OCI-LY7 (cell line): ENCODE measurements at regions not wholly inside any gene's neighbourhood (a gene's known extent, or its start where the extent isn't known, plus 50 kb on each side); places are given as distances from the start of the nearest gene placed in this dataset.

Experiments
- BruUV-seq: library from RNA; stranded (reverse); fragments of 400-500 nt; replicated peaks from 2 replicates; lab custom pipeline; 2021; lab: Mats Ljungman, UMichigan
- CTCF ChIA-PET: fragments of 300-600 bp; sonication (Branson Sonifier 250); formaldehyde crosslinking; loops from one replicate; lab custom pipeline; 2022; ENCODE audit warnings: antibody characterized with exemption; ENCODE audit not compliant: unreplicated experiment; lab: Charles Lee
- POLR2A ChIA-PET: fragments of 300-600 bp; sonication (Branson Sonifier 250); formaldehyde crosslinking; loops from one replicate; lab custom pipeline; 2022; ENCODE audit warnings: antibody characterized with exemption; lab: Charles Lee
- DNase-seq: peaks from one replicate; pipeline ENCODE4 v3.0.0-alpha.2; 2015; ENCODE audit warnings: low spot score
- H2AFZ ChIP-seq: fragments of 200-600 bp; sonication (generic), shearing (Covaris generic); 2 replicates; pipeline ENCODE4 v1.6.1; 2014; ENCODE audit warnings: mild to moderate bottlenecking, antibody characterized with exemption, low read length, moderate library complexity
- H3K27ac ChIP-seq: fragments of 200-600 bp; sonication (generic); 2 replicates; pipeline ENCODE4 v1.5.1; 2014; ENCODE audit warnings: mixed run types, low read depth, mild to moderate bottlenecking, moderate library complexity, low read length, inconsistent platforms; ENCODE audit not compliant: poor library complexity, severe bottlenecking
- H3K36me3 ChIP-seq: fragments of 200-600 bp; sonication (generic); 2 replicates; pipeline ENCODE4 v1.6.1; 2014; ENCODE audit warnings: mild to moderate bottlenecking, antibody characterized with exemption, low read length, moderate library complexity, mixed read lengths; ENCODE audit not compliant: insufficient read depth
- H3K4me1 ChIP-seq: fragments of 200-600 bp; sonication (generic); 2 replicates; pipeline ENCODE4 v1.5.1; 2014; ENCODE audit warnings: mild to moderate bottlenecking, low read length; ENCODE audit not compliant: insufficient read depth, poor library complexity, severe bottlenecking
- H3K4me2 ChIP-seq: fragments of 200-600 bp; sonication (generic); 2 replicates; pipeline ENCODE4 v1.6.1; 2014; ENCODE audit warnings: mild to moderate bottlenecking, low read length
- H3K4me3 ChIP-seq: fragments of 200-600 bp; sonication (generic); 2 replicates; pipeline ENCODE4 v1.5.1; 2014; ENCODE audit warnings: mild to moderate bottlenecking, low read depth, low read length; ENCODE audit not compliant: poor library complexity, severe bottlenecking
- H3K79me2 ChIP-seq: fragments of 200-600 bp; sonication (generic); 2 replicates; pipeline ENCODE4 v1.6.1; 2016; ENCODE audit warnings: low read depth, mild to moderate bottlenecking, low read length, moderate library complexity, mixed read lengths; ENCODE audit not compliant: insufficient read depth
- H3K9me2 ChIP-seq: fragments of 200-600 bp; sonication (generic); 2 replicates; pipeline ENCODE4 v1.6.1; 2016; ENCODE audit warnings: mild to moderate bottlenecking, low read length, mixed read lengths; ENCODE audit not compliant: insufficient read depth
- H3K9me3 ChIP-seq: fragments of 200-600 bp; sonication (generic); 2 replicates; pipeline ENCODE4 v1.6.1; 2014; ENCODE audit warnings: mild to moderate bottlenecking, mixed run types, low read length, mixed read lengths
- H4K20me1 ChIP-seq: fragments of 200-600 bp; sonication (generic); 2 replicates; pipeline ENCODE4 v1.6.1; 2014; ENCODE audit warnings: mild to moderate bottlenecking, antibody characterized with exemption, low read length, moderate library complexity, mixed read lengths; ENCODE audit not compliant: insufficient read depth
- CTCF ChIP-seq: fragments of 200-600 bp; sonication (generic); conservative IDR thresholded peaks from 2 replicates; pipeline ENCODE4 v1.5.1; 2014; ENCODE audit warnings: mild to moderate bottlenecking, antibody characterized with exemption, low read length, moderate library complexity, mixed read lengths
- EZH2phosphoT487 ChIP-seq: fragments of 200-600 bp; sonication (generic); IDR thresholded peaks from 2 replicates; pipeline ENCODE4 v1.6.1; 2018; ENCODE audit warnings: low read depth, borderline replicate concordance, mild to moderate bottlenecking, mixed run types, antibody characterized with exemption, low read length, moderate library complexity, mixed read lengths
- intact Hi-C: fragments of 100-400 bp; cut with micrococcal nuclease; formaldehyde crosslinking; loops from one replicate; pipeline ENCODE4 v1.10.0; 2022; ENCODE audit not compliant: unreplicated experiment

GRCh38 chr12:58576916-58577315 is 343.4 kb downstream of the LRIG3 start:
- Histone ChIP-seq H3K4me1 (no peaks in the 10 kb centered on the region), H2AFZ (no peak overlapping the region), H3K9me2 (no peaks in the 10 kb centered on the region), H3K27ac (no peak overlapping the region), H3K4me2 (no peak overlapping the region), H3K36me3 (no peaks in the 10 kb centered on the region), H3K79me2 (no peaks in the 10 kb centered on the region), H4K20me1 (no peaks in the 10 kb centered on the region), H3K4me3 (no peak overlapping the region), H3K9me3 (no peaks in the 10 kb centered on the region)
- DNase-seq: no peak
- CTCF ChIA-PET: no interaction called here
- POLR2A ChIA-PET: no interaction called here
- no TSS peak for BruUV-seq
- TF ChIP-seq CTCF: no peak
- no peak for TF ChIP-seq EZH2phosphoT487
- intact Hi-C loops: no loop called here

- H3K4me3 ChIP-seq: no peak overlapping the region
- TF ChIP-seq CTCF: no peak
- H3K9me3 ChIP-seq: no peaks in the 10 kb centered on the region
- no peaks in the 10 kb centered on the region for H4K20me1 ChIP-seq
- no peak overlapping the region for H3K4me2 ChIP-seq
- ChIA-PET POLR2A (no interaction called here), CTCF (no interaction called here)
- H3K36me3 ChIP-seq: no peaks in the 10 kb centered on the region
- intact Hi-C loops: no loop called here
- no peak for DNase-seq
- H3K79me2 ChIP-seq: no peaks in the 10 kb centered on the region
- no peak overlapping the region for H2AFZ ChIP-seq
- no TSS peak for BruUV-seq
- H3K4me1 ChIP-seq: no peaks in the 10 kb centered on the region
- no peaks in the 10 kb centered on the region for H3K9me2 ChIP-seq
- H3K27ac ChIP-seq: no peak overlapping the region
These were observed 340.2 kb downstream of the LRIG3 start for GRCh38 chr12:58580095-58580494.

GRCh38 chr12:58583529-58583928 is 336.8 kb downstream of the LRIG3 start:
- DNase-seq: no peak
- POLR2A ChIA-PET: no interaction called here

More at GRCh38 chr12:58583529-58583928, 336.8 kb downstream of the LRIG3 start:
- no peaks in the 10 kb centered on the region for H3K79me2 ChIP-seq
- CTCF ChIA-PET: no interaction called here
- BruUV-seq: no TSS peak
- no peak overlapping the region for H3K4me3 ChIP-seq
- no peaks in the 10 kb centered on the region for H4K20me1 ChIP-seq
- H3K9me2 ChIP-seq: no peaks in the 10 kb centered on the region
- no peak overlapping the region for H3K27ac ChIP-seq
- no peak for TF ChIP-seq EZH2phosphoT487
- TF ChIP-seq CTCF: no peak
- no peak overlapping the region for H3K4me2 ChIP-seq
- intact Hi-C loops: no loop called here
- H3K9me3 ChIP-seq: no peaks in the 10 kb centered on the region
- no peaks in the 10 kb centered on the region for H3K4me1 ChIP-seq
- no peak overlapping the region for H2AFZ ChIP-seq
- no peaks in the 10 kb centered on the region for H3K36me3 ChIP-seq
